HG02981 (cell line): ENCODE measurements at regions not wholly inside any gene's neighbourhood (a gene's known extent, or its start where the extent isn't known, plus 50 kb on each side); places are given as distances from the start of the nearest gene placed in this dataset.
"Not testable (repeated sequence)": the region's sequence is repeated elsewhere in the genome, so short reads cannot be mapped to it uniquely, and the experiment has no call there.

Experiments
- ATAC-seq: cut with Tn5 transposase; IDR thresholded peaks from one replicate; pipeline ENCODE4 v1.9.1; 2021; ENCODE audit warnings: mild to moderate bottlenecking, moderate library complexity; ENCODE audit not compliant: unreplicated experiment

DNA sequence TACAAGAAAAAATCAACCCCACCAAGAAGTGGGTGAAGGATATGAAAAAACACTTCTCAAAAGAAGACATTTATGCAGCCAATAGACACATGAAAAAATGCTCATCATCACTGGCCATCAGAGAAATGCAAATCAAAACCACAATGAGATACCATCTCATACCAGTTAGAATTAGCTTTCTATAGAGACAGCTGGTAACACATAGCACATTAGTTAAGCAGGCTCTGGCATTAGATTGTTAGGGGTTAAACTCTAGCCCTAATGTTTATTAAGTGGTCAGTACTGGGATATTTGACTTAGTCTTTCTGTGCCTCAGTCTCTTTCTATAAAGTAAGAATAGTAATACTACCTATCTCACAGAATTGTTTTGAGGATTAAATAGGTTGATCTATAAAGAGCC, 65.2 kb upstream of the TGFBR2 start:
- ATAC-seq = not testable (repeated sequence)

DNA sequence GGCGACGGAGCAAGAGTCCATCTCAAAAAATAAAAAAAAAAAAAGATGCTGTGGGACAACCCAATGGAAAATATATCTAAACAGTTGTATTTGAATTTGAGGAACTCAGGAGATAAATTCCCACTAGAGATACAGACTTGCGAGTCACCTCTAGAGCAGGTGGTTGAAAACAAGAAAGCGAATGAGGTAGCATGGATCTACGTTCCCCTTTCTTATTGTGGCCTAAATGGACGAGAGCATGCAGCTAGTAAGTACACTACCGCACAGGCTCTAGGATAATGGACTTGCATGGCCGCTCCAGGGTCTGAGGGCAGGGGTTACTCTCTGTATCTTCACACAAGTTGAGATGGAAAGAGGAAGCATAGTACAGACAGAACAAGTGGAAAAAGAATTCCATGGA, 63.5 kb upstream of the TGFBR2 start:
- no peak for ATAC-seq

DNA sequence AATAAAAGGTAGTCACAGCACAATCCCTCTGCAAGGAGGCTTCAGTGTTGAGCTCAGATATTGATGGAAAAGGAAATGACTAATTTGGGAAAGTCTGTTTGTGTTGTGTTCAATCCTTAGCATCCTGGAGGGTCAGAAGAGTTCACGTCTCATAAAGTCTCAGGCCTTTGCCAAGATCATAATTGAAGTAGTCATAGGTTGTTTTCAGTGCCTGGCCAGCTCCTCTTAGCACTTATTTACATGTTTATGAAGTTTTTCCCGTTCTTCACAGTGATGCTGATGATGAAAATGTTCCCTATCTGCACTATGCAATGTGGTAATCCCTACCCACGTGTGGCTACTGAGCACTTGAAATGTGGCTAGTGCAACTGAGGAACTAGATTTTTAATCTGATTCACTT, 61.6 kb upstream of the TGFBR2 start:
- ATAC-seq = no peak

DNA sequence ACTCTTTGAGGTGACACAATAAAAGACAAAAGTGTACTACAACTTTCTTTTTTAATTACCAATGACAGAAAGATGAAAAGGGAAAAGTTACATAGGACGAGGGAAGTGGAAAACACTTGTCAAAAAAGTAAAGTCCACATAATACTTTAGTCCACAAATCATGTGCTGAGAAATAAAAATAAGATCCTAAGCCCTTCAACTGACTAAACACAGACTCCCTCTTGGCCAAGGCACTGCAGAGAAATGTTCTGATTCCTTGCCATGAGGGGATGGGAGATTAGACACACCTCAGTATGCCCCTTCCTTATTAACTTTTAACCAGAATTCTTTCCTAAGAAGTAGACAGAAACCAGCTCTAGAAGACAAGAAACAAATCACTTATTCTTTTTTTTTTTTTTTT, 59.5 kb upstream of the TGFBR2 start:
- no peak for ATAC-seq

DNA sequence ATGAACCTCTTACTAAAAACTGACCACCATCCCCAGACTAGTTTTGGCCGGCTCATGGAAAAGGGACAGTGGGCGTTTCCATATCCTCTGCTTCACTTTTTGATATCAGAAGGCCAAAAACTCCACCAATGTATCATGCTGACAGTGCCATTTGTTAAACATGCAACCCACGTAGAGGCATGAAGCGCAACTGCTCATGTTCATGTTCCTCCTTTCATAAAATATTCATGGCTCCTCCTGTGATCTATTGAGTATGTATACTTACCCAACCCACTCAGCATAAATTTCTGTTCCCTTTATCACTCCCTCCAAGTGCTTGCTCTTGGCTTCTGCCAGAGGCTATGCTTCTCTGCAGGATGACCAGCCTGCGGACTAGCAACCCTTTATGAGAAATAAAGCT, 58.7 kb upstream of the TGFBR2 start:
- ATAC-seq = no peak

DNA sequence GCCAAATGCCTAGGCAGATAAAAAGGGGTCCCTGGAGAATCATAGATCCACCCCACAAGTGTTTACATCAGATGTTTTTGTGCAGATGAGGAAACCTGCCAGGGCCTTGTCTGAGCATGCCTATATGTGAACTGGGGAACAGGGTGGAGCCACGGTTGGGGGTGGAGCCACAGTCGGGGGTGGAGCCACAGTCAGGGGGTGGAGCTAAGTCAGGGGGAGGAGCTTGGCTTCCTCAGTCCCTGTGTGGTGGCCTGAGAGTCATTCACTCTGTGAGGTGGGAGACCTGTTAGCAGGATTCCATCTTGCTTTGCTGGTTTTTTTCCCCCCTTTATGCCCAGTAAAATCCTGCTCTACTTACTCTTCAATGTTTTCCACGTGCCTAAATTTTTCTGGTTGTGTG, 57.8 kb upstream of the TGFBR2 start:
- no peak for ATAC-seq

DNA sequence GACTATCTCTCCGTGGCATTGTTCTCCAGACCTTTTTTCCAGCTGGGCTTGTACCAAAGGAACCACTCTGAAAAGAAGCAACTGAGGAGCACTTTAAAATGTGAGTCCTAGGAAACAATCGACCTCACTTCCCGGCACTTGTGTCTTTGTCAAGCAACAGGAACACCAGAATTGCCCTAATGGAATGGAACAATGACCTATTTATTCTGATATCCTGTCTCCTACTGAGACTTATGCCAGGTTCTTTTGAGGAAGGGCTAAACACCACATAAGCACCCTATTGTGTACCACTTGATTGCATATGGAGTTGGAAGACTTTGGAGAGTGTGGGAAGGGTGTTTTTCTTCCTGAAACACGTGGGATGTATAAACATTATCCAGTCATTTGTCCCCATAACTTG, 56.8 kb upstream of the TGFBR2 start:
- ATAC-seq = no peak

DNA sequence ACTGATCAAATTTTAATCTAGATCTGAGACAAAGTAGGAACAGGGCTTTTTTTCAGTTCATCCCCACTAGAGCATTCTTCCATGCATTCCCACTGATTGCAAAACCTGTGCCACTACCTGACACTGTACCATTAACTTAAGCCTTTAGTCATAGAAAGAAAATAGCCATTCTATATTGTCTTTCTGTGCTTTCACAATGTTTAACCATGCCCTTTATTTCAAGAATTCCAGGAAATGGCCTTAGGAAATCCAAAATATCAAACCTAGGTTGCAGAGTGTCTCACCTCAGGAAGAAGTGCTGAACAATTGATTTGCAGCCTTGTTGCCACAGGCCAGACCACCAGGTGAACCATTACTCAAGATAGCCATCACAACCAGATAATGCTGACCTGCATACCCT, 56.2 kb upstream of the TGFBR2 start:
- no peak for ATAC-seq

DNA sequence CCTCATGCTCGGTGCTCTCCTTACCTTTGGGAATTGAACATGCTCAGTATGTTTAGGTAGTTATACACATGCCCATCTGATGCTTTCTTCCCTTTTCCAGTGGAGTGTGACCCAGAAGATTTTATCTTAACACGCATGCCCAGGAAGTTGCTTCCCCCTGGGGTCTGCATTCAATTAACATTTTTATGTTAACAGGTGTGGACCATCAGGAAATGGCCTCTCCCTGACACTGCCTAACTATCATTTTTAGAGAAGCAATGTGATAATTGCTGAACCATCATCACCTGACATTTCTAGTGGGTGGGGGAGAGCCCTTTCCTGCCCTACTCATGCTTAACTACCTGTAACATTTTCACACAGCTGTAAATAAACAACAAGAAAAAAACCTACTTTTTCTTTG, 55.1 kb upstream of the TGFBR2 start:
- ATAC-seq = no peak

DNA sequence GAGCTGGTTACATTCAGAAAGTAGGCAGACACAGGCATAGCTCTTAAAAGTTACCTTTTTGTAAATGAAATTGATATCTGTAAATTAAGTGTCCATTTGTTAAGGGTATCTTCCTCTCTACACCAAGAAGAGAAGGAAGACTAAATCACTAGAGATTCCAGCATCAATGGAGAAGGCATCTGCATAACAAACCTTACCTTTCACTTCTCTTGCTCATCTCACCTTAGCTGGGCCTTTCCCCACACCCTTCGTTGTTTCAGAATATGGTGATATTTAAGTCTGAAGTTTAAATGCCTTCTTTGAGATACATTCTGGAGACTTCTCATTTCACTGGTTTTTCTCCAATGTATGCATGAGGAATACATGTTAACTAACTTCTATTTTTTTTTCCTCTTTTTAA, 54.5 kb upstream of the TGFBR2 start:
- ATAC-seq = no peak

DNA sequence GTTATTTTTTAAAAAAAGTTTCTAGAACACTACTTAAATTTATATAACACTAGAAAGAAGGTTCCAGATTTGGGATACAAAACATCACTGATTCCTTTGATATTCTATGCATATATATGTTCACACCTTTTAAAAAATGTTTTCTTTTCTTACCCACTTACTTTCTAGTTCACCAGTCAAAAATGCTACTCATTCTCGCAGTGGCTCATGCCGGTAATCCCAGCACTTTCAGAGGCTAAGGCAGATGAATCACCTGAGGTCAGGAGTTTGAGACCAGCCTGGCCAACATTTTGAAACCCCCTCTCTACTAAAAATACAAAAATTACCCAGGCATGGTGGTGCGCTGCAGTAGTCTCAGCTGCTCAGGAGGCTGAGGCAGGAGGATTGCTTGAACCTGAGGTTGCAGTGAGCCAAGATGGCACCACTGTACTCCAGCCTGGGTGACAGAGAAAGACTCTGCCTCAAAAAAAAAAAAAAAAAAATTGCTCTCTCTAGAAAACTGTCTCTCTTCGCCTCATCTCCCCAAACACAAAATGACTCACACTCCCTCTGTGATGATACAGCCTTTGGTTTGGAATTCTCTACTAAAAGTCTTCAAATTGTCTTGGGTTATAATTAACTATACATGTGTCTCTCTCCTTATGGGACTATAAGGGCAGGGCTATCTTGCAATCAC, 52.6 kb upstream of the TGFBR2 start:
- no peak for ATAC-seq

DNA sequence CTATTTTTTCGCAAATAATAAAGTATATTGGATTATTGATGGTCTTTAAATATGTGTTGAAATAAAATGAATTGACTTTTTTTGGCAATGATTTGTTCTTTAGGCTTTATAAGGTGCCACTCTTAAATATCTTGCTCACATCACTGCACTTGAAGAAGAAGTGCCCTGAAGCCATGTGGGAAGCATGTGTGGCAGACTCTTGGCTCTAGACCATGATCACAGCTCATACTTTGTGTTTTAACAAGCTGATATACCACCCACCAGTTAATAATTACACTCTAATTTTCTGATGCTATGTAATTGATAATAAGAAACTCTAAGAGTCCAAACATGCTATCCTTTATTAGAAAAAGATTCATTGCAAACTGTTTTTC, 52.1 kb upstream of the TGFBR2 start:
- ATAC-seq = no peak

DNA sequence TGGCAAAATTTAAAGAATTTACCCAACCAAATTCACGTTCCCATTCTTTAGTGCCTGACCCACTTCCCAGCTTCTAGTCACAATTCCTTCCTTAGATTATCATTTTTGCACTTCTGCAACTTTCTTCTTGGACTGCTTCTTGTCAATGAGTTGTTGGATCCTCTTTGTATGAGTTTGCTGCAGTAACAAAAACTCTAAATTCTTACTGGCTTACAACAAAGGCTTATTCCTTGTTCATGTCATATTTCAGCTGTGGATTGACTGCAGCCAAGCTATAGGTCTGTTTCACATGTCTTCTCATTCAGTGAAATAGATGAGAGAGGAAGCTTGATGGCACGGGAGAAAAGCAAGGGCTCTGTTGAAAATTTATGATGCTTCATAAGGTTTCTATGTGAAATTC, 50.4 kb upstream of the TGFBR2 start:
- no peak for ATAC-seq
